SK-N-SH treated with all-trans-retinoic acid at 6 μM for 48 hours (cell line): ENCODE measurements at regions not wholly inside any gene's neighbourhood (a gene's known extent, or its start where the extent isn't known, plus 50 kb on each side); places are given as distances from the start of the nearest gene placed in this dataset.

Experiments
- ATAC-seq: fragments of 200-7000 bp; cut with Tn5 transposase; 3 replicates; pipeline ENCODE4 v1.9.1; 2020; ENCODE audit warnings: mild to moderate bottlenecking, moderate library complexity
- ARNTL ChIP-seq: fragments of 450-650 bp; formaldehyde crosslinking; IDR thresholded peaks from 2 replicates; pipeline ENCODE4 v1.5.0; 2020; ENCODE audit warnings: low read depth, mild to moderate bottlenecking, moderate library complexity, borderline replicate concordance
- BACH2 ChIP-seq: fragments of 250-450 bp; sonication (Bioruptor Pico); IDR thresholded peaks from 2 replicates; pipeline ENCODE4 v1.9.0; 2021; ENCODE audit warnings: mild to moderate bottlenecking, borderline replicate concordance
- CREB5 ChIP-seq: fragments of 250-450 bp; sonication (Bioruptor Pico); IDR thresholded peaks from 2 replicates; pipeline ENCODE4 v1.5.1; 2020; ENCODE audit warnings: low read depth, mild to moderate bottlenecking, moderate library complexity
- CSDC2 ChIP-seq: fragments of 250-450 bp; sonication (Bioruptor Pico); IDR thresholded peaks from 2 replicates; pipeline ENCODE4 v1.5.0; 2020; ENCODE audit warnings: mild to moderate bottlenecking, moderate library complexity
- CSRNP3 ChIP-seq: fragments of 250-450 bp; sonication (Bioruptor Pico); IDR thresholded peaks from 2 replicates; pipeline ENCODE4 v1.5.1; 2021; ENCODE audit warnings: mild to moderate bottlenecking, moderate library complexity
- ESRRG ChIP-seq: fragments of 250-450 bp; sonication (Bioruptor Pico); IDR thresholded peaks from 2 replicates; pipeline ENCODE4 v1.6.1; 2021; ENCODE audit warnings: mild to moderate bottlenecking
- GLIS3 ChIP-seq: fragments of 250-450 bp; sonication (Bioruptor Pico); IDR thresholded peaks from 2 replicates; pipeline ENCODE4 v1.5.0; 2020; ENCODE audit warnings: mild to moderate bottlenecking, moderate library complexity
- ISL1 ChIP-seq: fragments of 250-450 bp; sonication (Bioruptor Pico); IDR thresholded peaks from 2 replicates; pipeline ENCODE4 v2.1.2; 2022; ENCODE audit warnings: mild to moderate bottlenecking, moderate library complexity
- OSR1 ChIP-seq: fragments of 250-450 bp; sonication (Bioruptor Pico); IDR thresholded peaks from 2 replicates; pipeline ENCODE4 v1.8.0; 2022; ENCODE audit warnings: moderate library complexity, mild to moderate bottlenecking, inconsistent platforms
- PATZ1 ChIP-seq: fragments of 250-450 bp; sonication (Bioruptor Pico); IDR thresholded peaks from 2 replicates; pipeline ENCODE4 v1.8.0; 2020; ENCODE audit warnings: mild to moderate bottlenecking, moderate library complexity, borderline replicate concordance
- POU6F1 ChIP-seq: fragments of 250-450 bp; sonication (Bioruptor Pico); IDR thresholded peaks from 2 replicates; pipeline ENCODE4 v1.8.0; 2021; ENCODE audit warnings: low read depth, mild to moderate bottlenecking, moderate library complexity, borderline replicate concordance
- PPARA ChIP-seq: fragments of 250-450 bp; sonication (Bioruptor Pico); IDR thresholded peaks from 2 replicates; pipeline ENCODE4 v1.5.0; 2020; ENCODE audit warnings: mild to moderate bottlenecking, borderline replicate concordance
- RARB ChIP-seq: fragments of 250-450 bp; sonication (Bioruptor Pico); IDR thresholded peaks from 2 replicates; pipeline ENCODE4 v1.8.0; 2021; ENCODE audit warnings: mild to moderate bottlenecking, moderate library complexity
- TCF4 ChIP-seq: fragments of 250-450 bp; sonication (Bioruptor Pico); IDR thresholded peaks from 2 replicates; pipeline ENCODE4 v1.8.0; 2021; ENCODE audit warnings: mild to moderate bottlenecking, moderate library complexity, borderline replicate concordance
- TOX ChIP-seq: fragments of 250-450 bp; sonication (Bioruptor Pico); IDR thresholded peaks from 2 replicates; pipeline ENCODE4 v1.8.0; 2021; ENCODE audit warnings: mild to moderate bottlenecking, moderate library complexity, borderline replicate concordance
- TSHZ2 ChIP-seq: fragments of 250-450 bp; sonication (Bioruptor Pico); IDR thresholded peaks from 2 replicates; pipeline ENCODE4 v1.5.0; 2020; ENCODE audit warnings: mild to moderate bottlenecking, moderate library complexity
- ZC3H10 ChIP-seq: fragments of 250-450 bp; sonication (Bioruptor Pico); IDR thresholded peaks from 2 replicates; pipeline ENCODE4 v1.5.1; 2021; ENCODE audit warnings: mild to moderate bottlenecking, moderate library complexity
- ZFP3 ChIP-seq: fragments of 250-450 bp; sonication (Bioruptor Pico); IDR thresholded peaks from 2 replicates; pipeline ENCODE4 v1.5.0; 2020; ENCODE audit warnings: mild to moderate bottlenecking, moderate library complexity
- ZFP30 ChIP-seq: fragments of 450-650 bp; formaldehyde crosslinking; IDR thresholded peaks from 2 replicates; pipeline ENCODE4 v1.5.0; 2022; ENCODE audit warnings: mild to moderate bottlenecking, moderate library complexity
- ZNF565 ChIP-seq: fragments of 450-650 bp; formaldehyde crosslinking; conservative IDR thresholded peaks from 2 replicates; pipeline ENCODE4 v1.5.0; 2020; ENCODE audit warnings: low read depth, mild to moderate bottlenecking, moderate library complexity
- ZNF70 ChIP-seq: fragments of 450-650 bp; formaldehyde crosslinking; IDR thresholded peaks from 2 replicates; pipeline ENCODE4 v1.5.0; 2020; ENCODE audit warnings: mild to moderate bottlenecking, moderate library complexity
- ZNF8 ChIP-seq: fragments of 450-650 bp; formaldehyde crosslinking; IDR thresholded peaks from 2 replicates; pipeline ENCODE4 v1.5.0; 2020; ENCODE audit warnings: mild to moderate bottlenecking, moderate library complexity

GRCh38 chr7:33661430-33662160 lies 243.7 kb upstream of the BMPER start:
- TF ChIP-seq TOX (no peak), PPARA (CRISPR knock-in tag) (no peak), CSDC2 (CRISPR knock-in tag) (no peak), ZFP3 (CRISPR knock-in tag) (no peak), ZFP30 (CRISPR knock-in tag) (no peak), TSHZ2 (no peak), ZNF70 (CRISPR knock-in tag) (no peak), ISL1 (CRISPR knock-in tag) (no peak), ZNF8 (CRISPR knock-in tag) (no peak), ZNF565 (CRISPR knock-in tag) (no peak), POU6F1 (CRISPR knock-in tag) (no peak), ESRRG (CRISPR knock-in tag) (no peak), PATZ1 (no peak), CREB5 (CRISPR knock-in tag) (no peak), TCF4 (CRISPR knock-in tag) (no peak), GLIS3 (no peak), BACH2 (CRISPR knock-in tag) (no peak), RARB (CRISPR knock-in tag) (no peak), ARNTL (CRISPR knock-in tag) (no peak)
- ATAC-seq: no peak

- TF ChIP-seq ZFP3 (CRISPR knock-in tag) (no peak), TCF4 (CRISPR knock-in tag) (no peak), ZC3H10 (no peak), ZNF565 (CRISPR knock-in tag) (no peak), OSR1 (CRISPR knock-in tag) (no peak), ESRRG (CRISPR knock-in tag) (no peak), TSHZ2 (no peak), BACH2 (CRISPR knock-in tag) (no peak), POU6F1 (CRISPR knock-in tag) (no peak), CSRNP3 (CRISPR knock-in tag) (no peak), GLIS3 (no peak), ISL1 (CRISPR knock-in tag) (no peak), TOX (no peak)
- ATAC-seq: no peak
Measured at GRCh38 chr7:33666531-33666930, 238.8 kb upstream of the BMPER start.
